HG03097 (cell line): ENCODE measurements at regions not wholly inside any gene's neighbourhood (a gene's known extent, or its start where the extent isn't known, plus 50 kb on each side); places are given as distances from the start of the nearest gene placed in this dataset.

Experiments used
- ATAC-seq: cut with Tn5 transposase; IDR thresholded peaks from one replicate; pipeline ENCODE4 v1.9.1; 2021; ENCODE audit not compliant: unreplicated experiment, low FRiP score

DNA sequence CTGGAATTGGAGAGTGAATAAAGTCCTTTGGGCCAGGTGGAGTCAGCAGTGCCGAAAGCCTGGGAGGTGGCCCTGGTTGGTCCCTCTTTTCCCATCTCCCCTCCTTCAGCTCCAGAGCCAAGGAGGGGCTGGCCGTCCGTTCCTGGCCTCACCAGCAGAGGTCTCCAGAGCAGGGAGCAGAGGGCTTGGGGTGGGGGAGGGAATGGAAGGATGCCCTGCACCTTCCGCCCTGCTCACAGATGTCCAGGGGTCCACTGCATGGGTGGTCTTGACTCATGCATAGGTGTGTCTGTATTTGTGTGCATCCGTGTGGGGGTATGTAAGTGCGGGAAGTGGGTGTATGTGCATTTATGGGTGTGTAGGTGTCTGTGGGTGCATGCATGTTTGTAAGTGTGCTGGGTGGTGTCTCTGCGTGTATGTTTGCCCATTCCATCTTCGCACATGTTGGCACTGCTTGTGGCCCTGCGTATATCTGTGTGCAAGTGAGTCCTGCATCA, 201.8 kb downstream of the ZFP36L2 start:
- ATAC-seq, result no peak

DNA sequence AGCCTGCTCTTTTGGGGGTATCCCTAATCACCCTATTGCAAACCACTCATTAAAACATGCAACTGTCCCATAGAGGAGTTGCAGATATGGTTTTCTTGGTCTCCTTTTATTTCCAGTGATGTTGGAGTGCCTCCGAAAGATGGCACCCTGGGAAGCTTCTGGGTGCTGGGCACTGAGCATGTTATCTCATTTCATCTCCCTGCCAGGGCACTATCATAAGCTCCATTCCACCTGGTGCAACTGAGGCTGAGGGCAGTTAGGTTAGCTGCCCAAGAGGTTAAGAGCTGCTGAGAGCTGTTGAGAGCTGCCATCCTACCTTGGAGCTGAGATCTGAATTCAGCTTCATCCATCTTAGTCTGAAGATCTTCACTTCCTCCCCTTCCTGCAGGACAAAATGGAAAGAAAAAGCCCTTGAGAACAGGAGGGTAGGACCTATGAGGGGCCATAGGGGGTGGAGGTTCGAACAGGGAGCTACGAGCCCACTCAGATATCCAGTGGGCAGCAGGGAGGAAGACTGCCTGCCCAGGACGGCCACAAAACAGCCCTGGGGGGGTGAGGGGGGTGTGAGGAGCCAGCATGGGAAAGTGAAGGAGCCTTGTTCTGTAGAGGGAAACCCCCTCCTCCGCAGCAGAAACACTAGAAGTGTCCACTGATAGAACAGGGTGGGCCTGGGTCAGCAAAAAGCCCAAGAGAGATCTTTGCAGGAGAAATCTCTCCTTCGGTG, 202.5 kb downstream of the ZFP36L2 start:
- no peak for ATAC-seq

DNA sequence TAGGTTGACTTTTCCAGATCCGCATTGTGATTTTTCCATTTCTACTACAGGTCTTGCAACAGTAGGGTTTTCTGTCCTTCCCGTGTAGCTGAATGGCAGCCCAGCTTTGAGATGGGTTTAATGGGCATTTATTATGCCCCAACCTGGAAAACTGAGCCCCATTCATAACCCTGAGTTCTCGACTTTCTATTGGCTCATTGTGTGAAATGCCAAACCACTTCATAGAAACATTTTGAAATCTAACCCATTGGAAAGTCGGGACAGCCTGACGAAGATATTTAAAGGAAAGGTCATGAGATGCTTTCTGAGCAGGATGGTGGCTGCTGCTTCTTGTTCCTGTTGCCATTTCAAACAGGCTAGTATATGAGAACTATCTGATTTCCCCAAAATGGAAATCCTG, 203.5 kb downstream of the ZFP36L2 start:
- ATAC-seq, result no peak

DNA sequence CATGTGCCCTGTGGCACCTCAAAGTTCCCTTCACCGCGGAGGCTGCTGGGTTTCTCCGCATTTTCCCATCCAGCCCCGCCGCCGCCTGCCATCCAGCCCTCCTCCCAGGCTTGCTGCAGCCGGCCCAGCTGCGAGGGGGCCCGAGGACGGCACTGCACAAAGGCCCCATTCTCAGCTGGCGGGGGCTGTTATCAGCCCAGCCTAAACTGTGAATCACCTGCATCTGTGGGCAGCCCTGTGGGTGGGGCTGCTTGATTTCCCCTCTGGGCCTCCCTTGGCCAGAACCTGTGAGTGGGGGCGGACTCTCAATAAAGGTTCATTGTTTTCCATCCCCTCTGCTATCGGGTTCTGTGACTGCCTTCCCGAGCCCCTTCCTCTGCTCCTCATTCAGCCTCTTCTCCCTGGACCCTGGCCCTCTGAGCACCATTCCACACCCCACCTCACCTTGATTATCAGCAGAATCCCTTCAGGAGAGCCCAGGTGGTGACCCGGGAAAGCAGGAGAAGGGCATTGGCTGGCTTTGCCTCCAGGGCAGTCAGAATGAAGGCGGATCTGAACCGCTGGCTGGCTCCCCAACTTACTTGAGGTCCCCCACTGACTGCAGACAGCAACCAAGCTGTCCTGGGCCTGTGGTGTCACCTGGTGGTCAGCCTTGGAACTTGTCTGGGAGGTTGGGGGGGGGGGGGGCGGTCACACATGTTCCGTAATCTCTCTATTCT, 204.5 kb downstream of the ZFP36L2 start:
- no peak for ATAC-seq

DNA sequence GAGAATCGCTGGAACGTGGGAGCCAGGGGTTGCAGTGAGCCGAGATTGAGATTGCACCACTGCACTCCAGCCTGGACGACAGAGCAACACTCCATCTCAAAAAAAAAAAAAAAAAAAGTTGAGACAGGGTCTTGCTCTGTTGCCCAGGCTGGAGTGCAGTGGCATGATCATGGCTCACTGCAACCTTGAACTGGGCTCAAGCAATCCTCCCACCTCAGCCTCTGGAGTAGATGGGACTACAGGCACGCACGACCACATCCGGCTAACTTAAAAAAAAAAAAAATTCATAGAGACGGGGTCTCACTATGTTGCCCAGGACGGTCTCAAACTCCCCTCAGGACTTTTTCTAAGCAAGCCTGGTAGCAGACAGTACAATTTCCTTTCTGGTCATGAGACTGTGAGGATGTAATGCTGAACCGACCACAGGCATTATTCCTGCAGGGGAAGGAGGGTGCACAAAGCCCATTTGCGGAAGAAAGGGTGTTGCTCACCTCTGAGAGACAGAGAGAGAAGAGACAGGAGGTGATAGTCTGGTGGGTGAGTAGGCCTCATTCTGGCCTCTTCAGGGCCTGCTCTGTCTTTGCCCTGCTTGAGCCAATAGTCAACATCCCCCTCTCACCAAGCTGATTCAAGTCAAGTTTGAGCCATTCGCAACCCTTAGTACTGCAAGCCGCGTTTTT, 205.3 kb downstream of the ZFP36L2 start:
- no peak for ATAC-seq

DNA sequence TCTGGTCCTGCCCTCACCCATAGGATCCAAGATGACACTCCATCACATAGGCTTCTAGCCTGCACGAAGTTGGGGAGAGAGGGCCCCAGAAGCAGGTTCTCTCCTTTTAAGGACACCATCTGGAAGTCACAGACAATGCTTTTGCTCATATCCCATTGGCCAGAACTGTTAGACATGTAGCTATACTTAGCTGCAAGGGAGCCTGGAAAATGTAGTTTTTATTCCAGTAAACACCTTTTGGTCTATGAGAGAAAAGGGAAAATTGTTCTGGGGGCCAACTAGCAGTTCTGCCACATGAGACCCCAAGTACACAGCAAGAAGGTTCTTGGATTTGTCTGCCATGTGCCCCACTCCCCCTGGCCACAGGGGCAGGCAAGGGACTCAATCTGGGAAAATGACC, 206.1 kb downstream of the ZFP36L2 start:
- ATAC-seq, result no peak

DNA sequence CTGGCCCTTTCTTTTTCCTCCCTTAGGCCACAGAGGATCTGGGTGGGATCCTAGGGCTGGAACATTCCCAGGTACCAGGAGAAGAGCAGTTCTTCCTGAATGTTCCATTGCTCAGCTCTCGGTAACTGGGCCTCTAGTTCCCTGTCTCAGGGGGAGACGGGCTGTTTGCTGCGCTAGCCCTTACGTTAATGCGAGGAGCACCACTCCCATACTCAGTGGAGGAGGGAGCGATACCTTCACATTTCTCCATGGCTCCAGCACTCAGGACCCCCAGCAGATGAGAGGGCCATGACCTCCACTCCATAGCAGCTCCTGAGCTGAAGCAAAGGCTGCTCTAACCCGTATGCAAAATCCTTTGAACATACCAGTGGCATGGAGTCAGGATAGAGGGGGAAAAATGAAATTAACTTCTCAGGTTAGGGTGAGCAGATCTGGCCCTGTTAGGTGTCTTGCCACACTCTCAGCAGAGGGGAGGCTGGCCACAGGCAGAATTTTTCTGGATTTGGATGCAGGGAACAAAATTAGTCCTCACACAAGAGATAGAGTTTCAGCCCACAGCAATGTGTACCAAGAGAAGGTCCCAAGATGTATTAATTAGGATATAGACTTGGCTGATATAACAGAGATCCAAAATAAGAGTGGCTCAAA, 206.7 kb downstream of the ZFP36L2 start:
- ATAC-seq, result no peak

DNA sequence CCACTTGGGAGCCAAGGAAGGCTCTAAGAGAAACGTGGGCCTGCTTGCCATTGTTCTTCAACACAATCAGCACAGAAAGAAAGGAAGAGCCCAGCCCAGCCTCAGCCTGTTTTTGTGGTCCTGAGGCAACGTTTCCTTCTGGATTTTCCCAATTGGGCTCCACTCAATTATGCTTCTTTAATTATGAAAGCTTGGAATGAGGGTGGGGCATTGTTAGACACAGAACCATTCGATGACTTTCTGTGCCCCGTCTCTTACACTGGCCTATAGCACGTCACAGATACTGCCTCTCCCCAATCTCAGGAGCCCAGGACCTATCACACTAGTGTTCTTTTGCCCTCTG, 207.4 kb downstream of the ZFP36L2 start:
- no peak for ATAC-seq

DNA sequence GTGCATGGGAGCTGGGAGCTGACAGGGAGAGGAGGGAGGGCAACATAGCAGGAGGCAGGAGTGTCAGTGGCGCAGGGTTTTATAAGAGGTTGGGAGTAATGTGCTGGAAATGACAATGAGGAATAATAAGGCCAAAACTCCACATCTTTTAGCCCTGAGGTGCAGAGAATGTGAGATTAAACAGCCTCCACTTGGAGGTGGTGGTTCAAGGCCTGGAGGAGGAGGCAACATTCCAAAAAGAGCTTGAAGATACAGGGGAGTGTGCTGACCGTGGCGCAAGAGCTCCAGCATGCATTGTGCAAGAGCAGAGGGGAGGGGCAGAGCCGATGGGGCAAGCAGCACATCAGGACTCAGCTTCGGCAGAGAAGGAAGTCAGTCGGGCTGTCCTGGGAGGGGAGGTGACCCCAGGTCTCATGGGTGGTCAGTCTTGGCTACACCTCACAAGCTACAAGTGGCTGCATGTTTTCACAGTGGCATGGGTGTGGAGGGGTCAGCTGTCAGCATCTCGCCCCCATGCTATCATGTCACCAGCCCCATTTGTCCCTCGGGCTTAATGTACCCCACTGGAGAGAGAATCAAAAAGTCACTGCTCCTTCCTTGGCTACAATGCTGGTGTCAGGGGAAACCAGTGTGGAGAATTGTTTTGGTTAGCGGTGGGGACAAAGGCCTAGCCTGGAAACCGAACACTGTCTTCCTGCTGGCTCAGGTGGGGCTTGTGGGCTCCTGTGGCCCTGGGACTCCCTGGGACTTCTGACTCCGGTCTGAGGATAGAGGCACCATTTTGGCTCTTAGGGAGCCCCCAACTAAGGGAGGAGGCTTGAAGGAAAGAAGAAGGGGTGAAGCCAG, 208.0 kb downstream of the ZFP36L2 start:
- ATAC-seq, result no peak

DNA sequence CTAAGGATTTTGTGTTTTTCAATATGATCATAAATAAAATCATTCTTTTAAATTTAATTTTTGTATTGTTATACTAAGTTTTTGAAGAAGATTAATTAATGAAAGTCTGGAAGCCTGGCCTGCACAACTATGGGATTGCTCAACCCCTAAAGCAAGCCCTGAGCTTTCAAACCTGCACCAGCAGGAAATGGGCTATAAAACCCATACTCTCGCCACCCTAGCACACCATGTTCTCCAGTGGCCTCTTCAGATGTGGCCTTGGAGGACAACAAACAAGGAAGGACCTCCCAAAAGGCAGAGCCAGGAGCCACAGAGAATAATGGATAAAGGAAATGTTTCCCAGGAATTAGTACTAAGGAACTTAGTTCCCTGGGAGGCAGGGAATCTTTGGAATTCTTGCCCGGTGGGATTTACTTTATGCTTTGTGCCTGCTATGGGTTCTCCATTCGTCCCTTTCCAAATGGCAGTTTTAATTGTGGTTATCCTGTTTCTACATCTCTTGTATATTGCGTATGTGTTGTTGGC, 212.5 kb downstream of the ZFP36L2 start:
- ATAC-seq, result no peak

DNA sequence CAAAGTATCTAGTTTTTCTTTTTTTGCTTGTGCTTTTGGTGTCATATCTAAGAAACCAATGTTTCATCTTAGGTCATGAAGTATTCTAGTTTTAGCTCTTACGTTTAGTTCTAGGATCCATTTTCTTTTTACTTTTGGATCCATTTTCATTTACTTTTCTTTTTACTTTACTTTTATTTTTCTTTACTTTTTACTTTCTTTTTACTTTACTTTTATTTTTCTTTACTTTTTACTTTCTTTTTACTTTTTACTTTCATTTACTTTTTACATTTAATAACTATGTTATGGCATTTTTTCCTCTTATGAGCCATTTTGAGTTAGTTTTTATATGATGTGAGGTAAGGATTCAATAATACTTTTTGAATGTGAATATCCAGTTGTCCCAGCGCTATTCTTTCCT, 213.4 kb downstream of the ZFP36L2 start:
- ATAC-seq, result no peak

DNA sequence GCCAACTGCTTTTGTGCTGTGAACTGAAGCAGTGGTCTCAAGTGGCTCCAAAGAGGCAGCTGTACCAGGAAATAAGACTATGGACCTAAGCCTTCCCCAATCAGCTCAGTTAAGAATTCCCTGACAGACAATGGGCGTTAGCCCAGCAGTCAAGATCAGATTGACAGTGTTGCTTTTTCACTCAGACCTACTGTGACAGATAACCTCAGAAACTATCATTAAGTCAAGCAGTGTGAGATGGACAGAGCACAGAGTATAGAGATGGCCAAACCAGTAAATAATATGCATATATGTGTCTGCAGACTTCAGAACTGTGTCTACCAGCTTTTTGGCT, 215.3 kb downstream of the ZFP36L2 start:
- no peak for ATAC-seq

DNA sequence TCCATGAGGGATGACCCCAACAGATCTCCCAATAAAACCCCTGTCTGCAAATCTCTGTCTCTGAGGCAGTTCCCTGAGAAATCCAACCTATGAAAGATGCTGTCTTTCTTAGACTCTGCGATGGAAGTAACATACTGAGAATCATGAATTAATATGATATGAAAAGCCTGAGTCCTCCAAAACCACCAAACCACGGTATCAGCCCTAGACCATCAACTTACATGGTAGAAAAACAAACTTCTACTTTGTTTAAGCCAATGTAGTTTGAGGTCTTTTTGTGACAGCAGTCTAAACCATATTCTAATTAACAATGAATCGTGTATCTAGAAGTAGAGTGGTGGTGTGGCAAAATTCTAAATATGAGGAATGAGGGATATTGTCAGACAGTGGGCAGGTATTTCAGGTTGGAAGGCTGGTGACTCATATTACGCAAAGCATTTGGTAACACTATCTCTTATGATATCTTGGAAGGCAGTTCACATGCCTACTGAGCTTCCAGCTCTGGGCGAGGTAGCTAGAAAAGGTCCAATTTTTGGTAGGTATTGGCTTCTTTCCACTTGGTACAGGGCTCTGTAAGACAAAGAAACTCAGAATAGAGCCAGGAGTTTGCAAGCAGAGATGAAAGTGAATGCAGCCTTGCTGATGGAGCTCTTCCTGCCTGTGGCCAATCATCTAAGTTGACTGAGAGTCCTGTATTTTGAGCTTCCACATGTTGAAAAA, 215.8 kb downstream of the ZFP36L2 start:
- no peak for ATAC-seq

DNA sequence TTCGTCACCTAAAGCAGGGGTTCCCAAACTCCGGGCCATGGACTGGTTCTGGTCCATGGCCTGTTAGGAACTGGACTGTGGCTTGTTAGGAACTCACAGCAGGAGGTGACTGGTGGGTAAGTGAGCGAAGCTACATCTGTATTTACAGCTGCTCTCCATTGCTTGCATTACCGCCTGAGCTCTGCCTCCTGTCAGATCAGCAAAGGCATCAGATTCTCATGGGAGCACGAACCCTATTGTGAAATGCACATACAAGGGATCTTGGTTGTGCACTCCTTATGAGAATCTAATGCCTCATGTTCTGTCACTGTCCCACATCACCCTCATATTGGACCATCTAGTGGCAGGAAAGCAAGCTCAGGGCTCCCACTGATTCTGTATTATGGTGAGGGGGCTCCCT, 217.0 kb downstream of the ZFP36L2 start:
- ATAC-seq, result no peak

DNA sequence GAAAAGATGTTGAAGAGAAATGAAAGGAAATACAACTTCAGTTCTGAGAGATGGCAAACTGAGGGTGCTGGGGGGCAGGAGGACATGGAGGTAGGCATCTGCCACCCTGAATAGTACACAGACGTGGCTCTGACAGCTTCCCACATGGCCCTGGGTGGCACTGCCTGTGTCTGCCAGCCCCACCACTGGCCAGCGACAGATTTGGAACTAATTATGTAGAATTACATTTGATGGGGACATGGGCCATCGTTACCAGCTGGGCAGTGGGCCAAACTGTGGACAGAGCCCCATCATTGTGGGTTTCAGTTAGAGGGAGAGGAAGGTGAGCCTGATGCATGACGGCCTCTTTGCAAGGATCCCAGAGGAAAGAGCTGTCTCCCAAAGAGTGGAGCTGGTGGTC, 216.0 kb upstream of the HAAO start:
- no peak for ATAC-seq

DNA sequence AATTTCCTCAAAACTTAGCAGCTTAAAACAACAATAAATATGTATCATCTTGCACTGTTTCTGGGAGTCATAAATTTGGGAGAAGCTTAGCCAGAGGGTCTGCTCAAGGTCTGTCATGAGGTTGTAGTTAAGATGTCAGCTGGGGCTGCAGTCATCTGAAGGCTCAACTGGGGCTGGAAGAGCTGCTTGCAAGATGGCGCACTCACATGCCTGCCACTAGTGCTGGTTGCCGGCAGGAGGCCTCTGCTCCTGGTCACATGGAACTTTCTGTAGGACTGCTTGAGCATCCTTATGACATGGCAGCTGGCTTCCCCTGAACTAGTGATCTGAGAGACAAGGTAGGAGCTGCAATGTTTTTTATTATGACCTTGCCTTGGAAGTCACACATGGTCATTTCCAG, 215.5 kb upstream of the HAAO start:
- ATAC-seq, result no peak

DNA sequence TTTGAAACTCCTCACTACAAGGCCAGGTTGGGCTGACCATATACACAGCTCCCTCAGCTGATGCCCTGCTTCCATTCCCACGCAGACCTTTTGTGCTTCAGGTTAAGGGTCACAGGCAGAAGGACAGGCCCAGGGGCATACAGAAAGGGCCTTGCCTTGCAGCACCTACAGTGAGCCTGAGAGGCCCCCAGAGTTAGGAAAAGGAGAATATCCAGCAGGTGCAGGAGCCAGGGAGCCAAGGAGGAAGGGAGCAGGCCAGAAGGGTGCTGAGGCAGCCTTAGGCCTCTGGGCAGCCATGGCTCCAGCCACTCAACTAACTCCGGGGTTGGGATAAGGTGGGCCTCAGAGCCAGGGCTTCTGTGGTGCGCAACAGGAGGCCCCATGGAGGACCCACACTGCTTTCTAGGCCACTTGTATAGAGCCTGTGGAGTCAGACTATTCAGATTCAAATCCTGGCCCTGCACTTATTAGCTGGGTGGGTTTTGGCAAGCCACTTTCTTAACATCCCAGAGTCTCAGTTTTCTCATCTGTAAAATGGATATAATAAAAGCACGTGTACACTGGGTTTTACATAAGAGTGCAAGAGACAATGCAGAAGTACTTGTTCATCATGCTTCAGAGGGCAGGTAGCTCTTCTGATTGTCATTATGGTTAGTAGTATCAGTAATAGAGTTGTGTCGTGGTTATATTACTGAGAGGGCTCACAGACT, 214.6 kb upstream of the HAAO start:
- no peak for ATAC-seq

DNA sequence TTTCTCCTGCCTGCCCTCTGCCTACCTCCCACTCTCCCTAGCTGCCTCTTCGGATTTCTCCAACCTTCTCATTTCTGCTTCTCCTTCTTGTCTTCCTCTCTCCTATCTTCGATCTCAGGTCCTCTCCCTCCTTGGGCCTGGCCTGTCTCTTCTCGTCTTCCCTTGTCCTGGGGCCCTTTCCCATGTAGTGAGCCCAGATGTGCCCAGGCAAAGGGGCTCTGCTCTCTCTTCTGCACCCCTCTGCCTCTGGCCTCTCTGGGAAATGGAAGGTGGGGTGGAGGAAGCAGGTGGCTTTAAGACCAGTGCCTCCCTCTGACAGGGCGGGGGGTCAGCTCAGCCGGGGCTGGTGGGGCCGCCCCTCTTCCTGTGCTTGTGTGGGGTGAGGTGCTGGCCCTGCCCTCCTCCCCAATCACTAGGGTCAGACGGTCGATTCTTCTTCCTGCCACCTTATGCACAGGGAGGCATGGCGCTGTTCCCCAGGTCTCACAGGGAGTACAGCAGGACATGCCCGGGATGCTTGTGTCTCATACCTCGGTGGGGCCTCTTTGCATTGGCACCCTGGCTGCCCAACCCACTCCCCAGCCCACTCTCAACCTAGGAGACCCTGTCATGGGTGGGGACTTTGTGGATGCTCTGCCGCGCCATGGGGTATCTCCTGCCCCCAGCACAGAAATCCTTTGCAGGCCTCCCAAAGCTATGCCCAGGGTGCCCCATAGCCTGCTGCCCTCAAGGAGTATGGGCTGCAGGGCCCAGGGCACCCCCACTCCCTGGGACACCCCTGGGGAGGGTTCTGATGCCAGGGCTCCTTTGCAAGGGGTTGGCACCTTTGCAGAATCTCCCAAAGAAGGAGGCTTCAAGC, 213.8 kb upstream of the HAAO start:
- no peak for ATAC-seq
